Activated naive CD8-positive, alpha-beta T cell treated with anti-CD3 and anti-CD28 coated beads, Interleukin-2, amount 10 ng/mL, durations not matched to agents 7 days and 5 days (primary cell): ENCODE measurements at regions not wholly inside any gene's neighbourhood (a gene's known extent, or its start where the extent isn't known, plus 50 kb on each side); places are given as distances from the start of the nearest gene placed in this dataset.
"Not testable (repeated sequence)": the region's sequence is repeated elsewhere in the genome, so short reads cannot be mapped to it uniquely, and the experiment has no call there.

ENCODE experiments used
- ATAC-seq: fragments of 150-1000 bp; cut with Tn5 transposase; one replicate; pipeline ENCODE4 v1.10.0; 2021; ENCODE audit warnings: low read depth, moderate library complexity
- POLR2A ChIA-PET: fragments of 350-600 bp; sonication (Branson Sonifier 250); formaldehyde crosslinking; loops from one replicate; lab custom pipeline; 2021; ENCODE audit warnings: antibody characterized with exemption; lab: Charles Lee
- DNase-seq: peaks from one replicate; pipeline ENCODE4 v3.0.0; 2021
- H3K27ac Mint-ChIP-seq: one replicate; pipeline ENCODE4 v1.8.0; 2022; ENCODE audit warnings: mild to moderate bottlenecking, mixed read lengths
- H3K27me3 Mint-ChIP-seq: one replicate; pipeline ENCODE4 v1.8.0; 2022; ENCODE audit warnings: mild to moderate bottlenecking, moderate library complexity, mixed read lengths
- H3K36me3 Mint-ChIP-seq: one replicate; pipeline ENCODE4 v1.8.0; 2021; ENCODE audit warnings: mild to moderate bottlenecking, mixed read lengths
- H3K4me1 Mint-ChIP-seq: one replicate; pipeline ENCODE4 v1.8.0; 2021; ENCODE audit warnings: mixed read lengths
- H3K4me3 Mint-ChIP-seq: one replicate; pipeline ENCODE4 v1.8.0; 2022; ENCODE audit warnings: mild to moderate bottlenecking, moderate library complexity, mixed read lengths
- H3K9me3 Mint-ChIP-seq: one replicate; pipeline ENCODE4 v1.8.0; 2021; ENCODE audit warnings: mixed read lengths

GRCh38 chr4:67412153-67412712 lies 133.1 kb downstream of the CENPC start:
- H3K36me3 Mint-ChIP-seq, DNase-seq, H3K9me3 Mint-ChIP-seq, H3K27ac Mint-ChIP-seq, H3K4me1 Mint-ChIP-seq, H3K27me3 Mint-ChIP-seq, POLR2A ChIA-PET, H3K4me3 Mint-ChIP-seq, ATAC-seq: not testable (repeated sequence)

- H3K9me3 Mint-ChIP-seq: peaks cover 2% of the 10 kb centered on the region
- no peak overlapping the region for H3K27ac Mint-ChIP-seq
- no peaks in the 10 kb centered on the region for H3K4me1 Mint-ChIP-seq
- DNase-seq (no peak), ATAC-seq (no peak)
- H3K27me3 Mint-ChIP-seq: no peaks in the 10 kb centered on the region
- H3K36me3 Mint-ChIP-seq: no peaks in the 10 kb centered on the region
- POLR2A ChIA-PET: no interaction called here
- no peak overlapping the region for H3K4me3 Mint-ChIP-seq
Measured at GRCh38 chr4:67403342-67403741, 142.0 kb downstream of the CENPC start.

- H3K27me3 Mint-ChIP-seq: no peaks in the 10 kb centered on the region
- H3K36me3 Mint-ChIP-seq: no peaks in the 10 kb centered on the region
- no peaks in the 10 kb centered on the region for H3K4me1 Mint-ChIP-seq
- ATAC-seq: no peak
- no peak overlapping the region for H3K27ac Mint-ChIP-seq
- POLR2A ChIA-PET: no interaction called here
- H3K9me3 Mint-ChIP-seq: peaks cover 2% of the 10 kb centered on the region
- no peak for DNase-seq
- no peak overlapping the region for H3K4me3 Mint-ChIP-seq
Measured at GRCh38 chr4:67401902-67402301, 143.4 kb downstream of the CENPC start.

GRCh38 chr4:67397931-67398330 lies 147.4 kb downstream of the CENPC start:
- Mint-ChIP-seq H3K27ac (no peak overlapping the region), H3K4me1 (no peaks in the 10 kb centered on the region), H3K36me3 (no peaks in the 10 kb centered on the region), H3K9me3 (no peaks in the 10 kb centered on the region), H3K27me3 (no peaks in the 10 kb centered on the region), H3K4me3 (no peak overlapping the region)
- DNase-seq: no peak
- no peak for ATAC-seq
- POLR2A ChIA-PET: no interaction called here

GRCh38 chr4:67397031-67397430 lies 148.3 kb downstream of the CENPC start:
- H3K27ac Mint-ChIP-seq: no peak overlapping the region
- no peaks in the 10 kb centered on the region for H3K27me3 Mint-ChIP-seq
- H3K36me3 Mint-ChIP-seq: no peaks in the 10 kb centered on the region
- no peak for DNase-seq
- POLR2A ChIA-PET: no interaction called here
- no peak overlapping the region for H3K4me3 Mint-ChIP-seq
- no peaks in the 10 kb centered on the region for H3K9me3 Mint-ChIP-seq
- no peaks in the 10 kb centered on the region for H3K4me1 Mint-ChIP-seq
- ATAC-seq: no peak

- peaks cover 6% of the 10 kb centered on the region for H3K27me3 Mint-ChIP-seq
- H3K27ac Mint-ChIP-seq: no peak overlapping the region
- H3K36me3 Mint-ChIP-seq: no peaks in the 10 kb centered on the region
- no peaks in the 10 kb centered on the region for H3K4me1 Mint-ChIP-seq
- H3K9me3 Mint-ChIP-seq: no peaks in the 10 kb centered on the region
- DNase-seq: no peak
- no peak for ATAC-seq
- POLR2A ChIA-PET: no interaction called here
- H3K4me3 Mint-ChIP-seq: no peak overlapping the region
Measured at GRCh38 chr4:67396008-67396407, 149.3 kb downstream of the CENPC start.

- DNase-seq (no peak), ATAC-seq (no peak)
- H3K4me1 Mint-ChIP-seq: no peaks in the 10 kb centered on the region
- POLR2A ChIA-PET: no interaction called here
- no peak overlapping the region for H3K4me3 Mint-ChIP-seq
- H3K36me3 Mint-ChIP-seq: no peaks in the 10 kb centered on the region
- H3K9me3 Mint-ChIP-seq: no peaks in the 10 kb centered on the region
- peaks cover 6% of the 10 kb centered on the region for H3K27me3 Mint-ChIP-seq
- H3K27ac Mint-ChIP-seq: no peak overlapping the region
Measured at GRCh38 chr4:67394879-67395278, 150.4 kb downstream of the CENPC start.

- ATAC-seq (no peak), DNase-seq (no peak)
- POLR2A ChIA-PET: no interaction called here
- H3K36me3 Mint-ChIP-seq: no peaks in the 10 kb centered on the region
- no peak overlapping the region for H3K27ac Mint-ChIP-seq
- no peak overlapping the region for H3K4me3 Mint-ChIP-seq
- H3K4me1 Mint-ChIP-seq: no peaks in the 10 kb centered on the region
- peaks cover 6% of the 10 kb centered on the region for H3K27me3 Mint-ChIP-seq
- no peaks in the 10 kb centered on the region for H3K9me3 Mint-ChIP-seq
Measured at GRCh38 chr4:67393699-67394281, 151.5 kb downstream of the CENPC start.

GRCh38 chr4:67393007-67393406 lies 152.3 kb downstream of the CENPC start:
- POLR2A ChIA-PET: no interaction called here
- H3K9me3 Mint-ChIP-seq: no peaks in the 10 kb centered on the region
- no peak overlapping the region for H3K4me3 Mint-ChIP-seq
- no peaks in the 10 kb centered on the region for H3K4me1 Mint-ChIP-seq
- no peaks in the 10 kb centered on the region for H3K36me3 Mint-ChIP-seq
- no peak overlapping the region for H3K27ac Mint-ChIP-seq
- ATAC-seq: no peak
- H3K27me3 Mint-ChIP-seq: peaks cover 6% of the 10 kb centered on the region
- DNase-seq: no peak

- H3K4me3 Mint-ChIP-seq, DNase-seq, H3K9me3 Mint-ChIP-seq, H3K4me1 Mint-ChIP-seq, H3K36me3 Mint-ChIP-seq, ATAC-seq, H3K27me3 Mint-ChIP-seq, H3K27ac Mint-ChIP-seq, POLR2A ChIA-PET: not testable (repeated sequence)
Measured at GRCh38 chr4:67381406-67381804, 163.9 kb downstream of the CENPC start.

GRCh38 chr4:67380702-67381405 lies 164.4 kb downstream of the CENPC start:
- H3K27me3 Mint-ChIP-seq, H3K4me3 Mint-ChIP-seq, H3K27ac Mint-ChIP-seq, H3K36me3 Mint-ChIP-seq, H3K9me3 Mint-ChIP-seq, ATAC-seq, H3K4me1 Mint-ChIP-seq, POLR2A ChIA-PET, DNase-seq: not testable (repeated sequence)

GRCh38 chr4:67380154-67380553 lies 165.1 kb downstream of the CENPC start:
- DNase-seq (no peak), ATAC-seq (no peak)
- Mint-ChIP-seq H3K4me1 (no peaks in the 10 kb centered on the region), H3K9me3 (no peaks in the 10 kb centered on the region), H3K27me3 (peaks cover 3% of the 10 kb centered on the region), H3K4me3 (no peak overlapping the region), H3K36me3 (no peaks in the 10 kb centered on the region), H3K27ac (no peak overlapping the region)
- POLR2A ChIA-PET: no interaction called here

- POLR2A ChIA-PET: no interaction called here
- Mint-ChIP-seq H3K27ac (no peak overlapping the region), H3K27me3 (peaks cover 10% of the 10 kb centered on the region), H3K4me1 (no peaks in the 10 kb centered on the region), H3K9me3 (no peaks in the 10 kb centered on the region), H3K36me3 (no peaks in the 10 kb centered on the region), H3K4me3 (no peak overlapping the region)
- ATAC-seq: no peak
- DNase-seq: no peak
Measured at GRCh38 chr4:67375291-67375690, 170.0 kb downstream of the CENPC start.

GRCh38 chr4:67371615-67372014 lies 173.7 kb downstream of the CENPC start:
- Mint-ChIP-seq H3K36me3 (no peaks in the 10 kb centered on the region), H3K27me3 (peaks cover 10% of the 10 kb centered on the region), H3K4me3 (no peak overlapping the region), H3K9me3 (no peaks in the 10 kb centered on the region), H3K4me1 (no peaks in the 10 kb centered on the region), H3K27ac (no peak overlapping the region)
- no peak for DNase-seq
- no peak for ATAC-seq
- POLR2A ChIA-PET: no interaction called here
